HuH-7 (cell line): ENCODE measurements at regions not wholly inside any gene's neighbourhood (a gene's known extent, or its start where the extent isn't known, plus 50 kb on each side); places are given as distances from the start of the nearest gene placed in this dataset.

Experiments
- DNase-seq: peaks from one replicate; pipeline ENCODE4 v3.0.0; 2011; ENCODE audit warnings: low spot score

GRCh38 chr9:130781569-130781968, 53.5 kb upstream of the ABL1 start:
- no peak for DNase-seq

- DNase-seq: no peak
Measured at GRCh38 chr9:130782886-130783530, 52.0 kb upstream of the ABL1 start.

- no peak for DNase-seq
Measured at GRCh38 chr9:130785053-130785452, 50.0 kb upstream of the ABL1 start.
